Loucy (cell line): ENCODE measurements at regions not wholly inside any gene's neighbourhood (a gene's known extent, or its start where the extent isn't known, plus 50 kb on each side); places are given as distances from the start of the nearest gene placed in this dataset.

Experiments used
- CTCF ChIP-seq: fragments of 200-600 bp; sonication (generic); conservative IDR thresholded peaks from 2 replicates; pipeline ENCODE4 v1.5.1; 2014; ENCODE audit warnings: mild to moderate bottlenecking, antibody characterized with exemption, low read length
- EZH2phosphoT487 ChIP-seq: fragments of 200-600 bp; IDR thresholded peaks from 2 replicates; pipeline ENCODE4 v1.6.1; 2018; ENCODE audit warnings: antibody characterized with exemption, mild to moderate bottlenecking, moderate library complexity, borderline replicate concordance

GRCh38 chr14:87503711-87504110 is 489.3 kb downstream of the GALC start:
- TF ChIP-seq CTCF (no peak), EZH2phosphoT487 (no peak)
